GM06990 (cell line): ENCODE measurements at regions not wholly inside any gene's neighbourhood (a gene's known extent, or its start where the extent isn't known, plus 50 kb on each side); places are given as distances from the start of the nearest gene placed in this dataset.

Source experiments
- DNase-seq: peaks from one replicate; pipeline ENCODE4 v3.0.0-alpha.2; 2011; ENCODE audit not compliant: insufficient read length; ENCODE audit errors: extremely low read depth
- H3K27me3 ChIP-seq: replicated peaks from 2 replicates; pipeline ENCODE4 v1.6.0; 2011; ENCODE audit warnings: low read length; ENCODE audit not compliant: control insufficient read depth, insufficient read depth
- H3K36me3 ChIP-seq: 2 replicates; pipeline ENCODE4 v1.5.1; 2011; ENCODE audit warnings: low read length; ENCODE audit not compliant: control insufficient read depth, insufficient read depth
- H3K4me3 ChIP-seq: replicated peaks from 2 replicates; pipeline ENCODE4 v1.5.1; 2011; ENCODE audit warnings: low read depth, mild to moderate bottlenecking, control low read depth, low read length
- TF ChIP-seq, protein P1 (sequence below): IDR thresholded peaks from 2 replicates; pipeline ENCODE4 v1.5.1; 2011; ENCODE audit warnings: low read length, control low read depth, mild to moderate bottlenecking, inconsistent platforms; ENCODE audit not compliant: insufficient read depth, poor library complexity, severe bottlenecking

DNA sequence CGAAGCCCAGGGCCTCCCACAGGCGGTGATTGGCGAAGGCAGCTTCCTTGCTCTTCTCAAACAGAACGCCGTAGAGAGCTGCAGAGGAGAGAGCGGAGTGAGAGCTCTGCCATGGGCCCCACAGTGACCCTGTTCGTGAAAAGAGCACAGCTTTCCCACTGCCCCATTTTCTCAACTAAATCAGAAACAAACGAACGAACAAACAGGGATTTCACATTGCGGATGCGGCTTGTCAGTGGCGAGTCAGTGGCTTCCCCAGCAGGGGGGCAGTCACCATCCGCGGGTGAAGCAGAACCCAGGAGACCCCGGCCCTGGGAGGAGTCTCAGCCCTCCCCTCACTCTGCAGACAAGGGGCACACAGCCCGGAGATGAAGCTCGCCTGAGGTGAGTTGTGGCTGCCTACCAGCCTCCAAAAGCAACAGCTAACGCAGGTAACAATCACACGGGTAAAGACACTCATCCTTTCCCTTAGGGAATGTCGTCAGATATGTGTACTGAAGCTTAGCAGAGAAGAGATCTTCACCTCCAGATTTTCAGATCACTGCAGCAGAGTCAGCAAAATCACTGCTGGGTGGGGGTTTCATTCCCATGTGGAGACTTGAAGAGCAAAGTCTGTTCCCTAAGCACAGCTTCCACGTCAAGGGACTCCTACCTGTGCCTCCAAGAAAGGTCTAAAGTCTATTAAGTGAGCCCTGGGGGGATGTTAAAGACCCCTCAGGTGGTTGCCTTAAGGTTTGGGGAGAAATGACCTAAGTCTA is 51.2 kb upstream of the GPR31 start:
- TF ChIP-seq, protein P1, sequence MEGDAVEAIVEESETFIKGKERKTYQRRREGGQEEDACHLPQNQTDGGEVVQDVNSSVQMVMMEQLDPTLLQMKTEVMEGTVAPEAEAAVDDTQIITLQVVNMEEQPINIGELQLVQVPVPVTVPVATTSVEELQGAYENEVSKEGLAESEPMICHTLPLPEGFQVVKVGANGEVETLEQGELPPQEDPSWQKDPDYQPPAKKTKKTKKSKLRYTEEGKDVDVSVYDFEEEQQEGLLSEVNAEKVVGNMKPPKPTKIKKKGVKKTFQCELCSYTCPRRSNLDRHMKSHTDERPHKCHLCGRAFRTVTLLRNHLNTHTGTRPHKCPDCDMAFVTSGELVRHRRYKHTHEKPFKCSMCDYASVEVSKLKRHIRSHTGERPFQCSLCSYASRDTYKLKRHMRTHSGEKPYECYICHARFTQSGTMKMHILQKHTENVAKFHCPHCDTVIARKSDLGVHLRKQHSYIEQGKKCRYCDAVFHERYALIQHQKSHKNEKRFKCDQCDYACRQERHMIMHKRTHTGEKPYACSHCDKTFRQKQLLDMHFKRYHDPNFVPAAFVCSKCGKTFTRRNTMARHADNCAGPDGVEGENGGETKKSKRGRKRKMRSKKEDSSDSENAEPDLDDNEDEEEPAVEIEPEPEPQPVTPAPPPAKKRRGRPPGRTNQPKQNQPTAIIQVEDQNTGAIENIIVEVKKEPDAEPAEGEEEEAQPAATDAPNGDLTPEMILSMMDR: no peak
- DNase-seq: no peak
- H3K36me3 ChIP-seq: no peaks in the 10 kb centered on the region
- no peak overlapping the region for H3K4me3 ChIP-seq
- no peaks in the 10 kb centered on the region; the same call in none of the 2 replicates for H3K27me3 ChIP-seq

DNA sequence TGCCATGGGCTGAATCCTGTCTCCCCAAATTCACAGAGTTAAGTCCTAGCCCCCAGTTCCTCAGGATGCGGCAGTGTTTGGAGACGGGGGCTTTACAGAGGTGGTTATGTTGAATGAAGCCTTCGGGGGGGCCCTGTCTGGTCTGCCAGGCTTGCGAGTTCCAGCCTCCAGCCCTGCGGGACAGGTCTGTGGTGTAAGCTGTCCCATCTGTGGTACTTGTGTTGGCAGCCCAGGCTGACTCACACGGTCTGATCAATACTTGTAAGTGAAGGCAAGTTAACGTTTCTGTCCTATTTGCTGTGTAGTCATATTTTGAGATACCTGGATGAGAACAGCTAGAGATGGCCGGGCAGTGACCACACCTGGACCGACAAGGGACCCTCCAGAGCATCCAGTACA is 51.8 kb upstream of the GPR31 start:
- no peaks in the 10 kb centered on the region; the same call in none of the 2 replicates for H3K27me3 ChIP-seq
- no peaks in the 10 kb centered on the region for H3K36me3 ChIP-seq
- TF ChIP-seq, protein P1: no peak
- no peak overlapping the region for H3K4me3 ChIP-seq
- no peak for DNase-seq

DNA sequence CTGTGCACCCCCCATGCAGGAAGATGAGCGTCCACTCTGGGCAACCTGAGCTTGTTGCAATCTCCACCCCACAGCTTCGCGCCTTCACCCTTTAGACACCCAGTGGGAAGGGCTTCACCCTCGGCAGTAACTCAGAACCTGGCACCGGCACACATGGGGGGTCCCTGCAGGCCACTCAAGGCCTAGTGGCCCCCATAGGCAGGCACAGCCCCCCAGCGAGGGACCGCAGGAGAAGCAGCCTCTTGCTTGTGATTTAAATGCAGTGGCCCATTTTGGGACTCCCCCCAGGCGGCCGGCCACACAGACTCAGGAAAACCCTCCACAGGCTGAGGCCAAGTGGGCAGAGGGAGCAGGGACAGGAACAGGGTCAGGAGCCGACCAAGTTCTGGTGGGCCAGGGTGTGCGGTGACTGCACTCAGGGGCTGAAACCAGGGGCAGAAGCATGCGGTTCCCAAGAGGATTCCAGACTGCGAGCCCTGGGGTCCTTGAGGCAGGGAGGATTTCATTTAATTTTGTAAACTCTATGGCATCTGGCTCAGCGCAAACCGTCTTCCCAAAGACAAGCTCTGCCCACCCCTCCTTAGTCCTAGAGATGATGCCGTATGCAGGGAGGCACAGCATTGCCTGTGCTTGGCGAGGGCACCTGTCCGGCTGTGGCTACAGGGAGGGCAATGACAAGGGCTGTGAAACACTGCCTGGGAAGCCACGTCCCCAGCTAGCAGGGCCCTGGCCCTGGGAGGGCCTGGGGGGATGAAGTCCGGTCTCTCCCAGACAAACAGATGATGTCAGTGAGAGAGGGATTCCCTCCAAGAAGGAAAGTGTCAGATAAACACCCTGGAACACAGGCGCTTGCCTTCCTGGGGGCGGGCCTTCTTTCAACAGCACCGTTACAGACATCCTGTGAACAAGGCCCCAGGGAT is 52.9 kb upstream of the GPR31 start:
- Histone ChIP-seq H3K4me3 (no peak overlapping the region), H3K27me3 (no peaks in the 10 kb centered on the region; the same call in none of the 2 replicates), H3K36me3 (no peaks in the 10 kb centered on the region)
- no peak for DNase-seq
- TF ChIP-seq, protein P1: no peak

GRCh38 chr6:167211295-167211648 is 53.5 kb upstream of the GPR31 start:
- DNase-seq: no peak
- no peaks in the 10 kb centered on the region for H3K36me3 ChIP-seq
- TF ChIP-seq, protein P1: no peak
- H3K4me3 ChIP-seq: no peak overlapping the region
- no peaks in the 10 kb centered on the region; the same call in none of the 2 replicates for H3K27me3 ChIP-seq

DNA sequence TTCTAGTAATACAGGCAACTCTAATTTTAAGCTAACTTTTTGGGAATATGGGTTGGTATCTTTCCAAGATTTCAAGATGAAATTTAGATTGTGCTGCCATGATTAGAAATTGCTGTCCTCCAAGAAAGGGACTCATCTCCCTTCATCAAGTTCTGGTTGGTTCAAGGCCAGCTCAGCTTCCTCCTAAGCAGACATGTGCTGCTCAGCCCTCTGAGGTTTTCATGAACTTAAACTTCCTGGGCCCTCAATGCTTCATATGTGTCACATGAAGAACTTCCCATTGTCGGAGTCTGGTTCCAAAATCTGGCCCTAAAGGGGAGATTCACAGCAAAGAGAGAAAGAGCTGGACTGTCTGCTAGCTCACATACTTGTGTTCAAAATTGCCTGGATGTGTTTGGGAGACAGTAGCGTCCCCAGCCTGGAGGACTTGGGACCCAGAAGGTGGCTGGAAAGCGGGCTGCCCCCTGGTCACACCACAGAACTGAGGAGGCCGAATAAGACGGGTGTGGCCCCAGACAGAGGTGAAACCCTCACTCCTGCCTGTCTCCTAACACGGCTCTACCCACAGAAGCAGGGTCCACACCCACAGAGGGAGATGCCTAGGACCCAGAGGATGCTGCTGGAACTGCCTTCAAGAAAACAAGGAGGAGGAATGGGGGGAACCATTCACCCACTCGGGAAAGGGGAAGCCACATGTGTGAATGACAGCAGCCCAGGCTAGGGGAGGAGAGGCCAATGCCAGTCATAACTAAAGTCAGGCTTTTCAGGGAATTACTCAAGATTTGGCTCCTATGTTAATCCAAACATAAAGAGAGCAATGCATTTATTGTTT is 54.3 kb upstream of the GPR31 start:
- TF ChIP-seq, protein P1: no peak
- no peak for DNase-seq
- H3K36me3 ChIP-seq: no peaks in the 10 kb centered on the region
- no peak overlapping the region for H3K4me3 ChIP-seq
- H3K27me3 ChIP-seq: no peaks in the 10 kb centered on the region; the same call in none of the 2 replicates
